Gastroesophageal sphincter (tissue), 3 donors: ENCODE measurements at regions not wholly inside any gene's neighbourhood (a gene's known extent, or its start where the extent isn't known, plus 50 kb on each side); places are given as distances from the start of the nearest gene placed in this dataset.
"Not testable (repeated sequence)": the region's sequence is repeated elsewhere in the genome, so short reads cannot be mapped to it uniquely, and the experiment has no call there.

ENCODE experiments used
- POLR2A ChIP-seq, 2 donors: fragments of 450-650 bp; IDR thresholded peaks; one replicate each; pipeline ENCODE4 v1.6.1; 2017; ENCODE audit warnings: antibody characterized with exemption in 2 of 2, mild to moderate bottlenecking in 2 of 2, moderate library complexity in 1 of 2
- TF ChIP-seq, protein P1 (sequence below), 4 experiments: fragments of 200-600 bp in 2 of 4; fragments of 450-650 bp in 2 of 4; sonication (generic) in 1 of 4; IDR thresholded peaks; one replicate each; pipeline ENCODE4 v1.5.1; 2017 to 2019; ENCODE audit warnings: antibody characterized with exemption in 4 of 4, mild to moderate bottlenecking in 2 of 4, moderate library complexity in 2 of 4

DNA sequence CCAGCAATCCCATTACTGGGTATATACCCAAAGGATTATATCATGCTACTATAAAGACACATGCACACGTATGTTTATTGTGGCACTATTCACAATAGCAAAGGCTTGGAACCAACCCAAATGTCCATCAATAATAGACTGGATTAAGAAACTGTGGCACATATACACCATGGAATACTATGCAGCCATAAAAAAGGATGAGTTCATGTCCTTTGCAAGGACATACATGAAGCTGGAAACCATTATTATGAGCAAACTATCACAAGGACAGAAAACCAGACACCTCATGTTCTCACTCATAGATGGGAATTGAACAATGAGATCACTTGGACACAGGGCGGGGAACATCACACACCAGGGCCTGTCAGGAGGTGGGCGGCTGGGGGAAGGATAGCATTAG is 92.8 kb upstream of the SLC1A3 start:
- TF ChIP-seq, protein P1, sequence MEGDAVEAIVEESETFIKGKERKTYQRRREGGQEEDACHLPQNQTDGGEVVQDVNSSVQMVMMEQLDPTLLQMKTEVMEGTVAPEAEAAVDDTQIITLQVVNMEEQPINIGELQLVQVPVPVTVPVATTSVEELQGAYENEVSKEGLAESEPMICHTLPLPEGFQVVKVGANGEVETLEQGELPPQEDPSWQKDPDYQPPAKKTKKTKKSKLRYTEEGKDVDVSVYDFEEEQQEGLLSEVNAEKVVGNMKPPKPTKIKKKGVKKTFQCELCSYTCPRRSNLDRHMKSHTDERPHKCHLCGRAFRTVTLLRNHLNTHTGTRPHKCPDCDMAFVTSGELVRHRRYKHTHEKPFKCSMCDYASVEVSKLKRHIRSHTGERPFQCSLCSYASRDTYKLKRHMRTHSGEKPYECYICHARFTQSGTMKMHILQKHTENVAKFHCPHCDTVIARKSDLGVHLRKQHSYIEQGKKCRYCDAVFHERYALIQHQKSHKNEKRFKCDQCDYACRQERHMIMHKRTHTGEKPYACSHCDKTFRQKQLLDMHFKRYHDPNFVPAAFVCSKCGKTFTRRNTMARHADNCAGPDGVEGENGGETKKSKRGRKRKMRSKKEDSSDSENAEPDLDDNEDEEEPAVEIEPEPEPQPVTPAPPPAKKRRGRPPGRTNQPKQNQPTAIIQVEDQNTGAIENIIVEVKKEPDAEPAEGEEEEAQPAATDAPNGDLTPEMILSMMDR (IDR thresholded peaks at IDR 0.05): not testable (repeated sequence)
- TF ChIP-seq POLR2A (IDR thresholded peaks at IDR 0.05): not testable (repeated sequence)
